ENCODE measurements at regions not wholly inside any gene's neighbourhood (a gene's known extent, or its start where the extent isn't known, plus 50 kb on each side); places are given as distances from the start of the nearest gene placed in this dataset.

GRCh38 chr6:77548190-77548589 lies 84.9 kb upstream of the HTR1B start:
- no TSS peak for BruUV-seq (replicated peaks)
- H3K36me3 ChIP-seq (ENCODE audit: low read depth, low read length), result no peaks in the 10 kb centered on the region
- ATAC-seq (no peak), DNase-seq (no peak)
- no peak overlapping the region for H3K4me3 ChIP-seq (ENCODE audit: low read length)
- no peak overlapping the region for H3K4me2 ChIP-seq (ENCODE audit: low read length)
- no peaks in the 10 kb centered on the region for H3K4me1 ChIP-seq (ENCODE audit: insufficient read depth, low read length)
- H3K27me3 ChIP-seq (ENCODE audit: low read length), result no peaks in the 10 kb centered on the region
- ChIA-PET CTCF (no interaction called here), POLR2A (ENCODE audit: unreplicated experiment) (no interaction called here)
- no peaks in the 10 kb centered on the region for H3K79me2 ChIP-seq (ENCODE audit: low read length)
- no peaks in the 10 kb centered on the region for H3K9me3 ChIP-seq (ENCODE audit: low read length)
- H4K20me1 ChIP-seq (ENCODE audit: low read length), result no peaks in the 10 kb centered on the region
- TF ChIP-seq EZH2 (IDR thresholded peaks at IDR 0.05; ENCODE audit: low read length, unreplicated experiment) (no peak), CTCF (conservative IDR thresholded peaks at IDR 0.05; ENCODE audit: low read depth, low read length) (no peak), EZH2phosphoT487 (IDR thresholded peaks at IDR 0.05; ENCODE audit: borderline replicate concordance, low read length) (no peak)
- no peak overlapping the region for H2AFZ ChIP-seq (ENCODE audit: low read length)
- H3F3A ChIP-seq (ENCODE audit: low read length, unreplicated experiment), result no peaks in the 10 kb centered on the region
- H3K9me2 ChIP-seq (replicated peaks; ENCODE audit: low read length), result no peaks in the 10 kb centered on the region
- intact Hi-C loops (cut with micrococcal nuclease), result no loop called here
- no peak overlapping the region for H3K27ac ChIP-seq (ENCODE audit: low read length)
- H3K9ac ChIP-seq (ENCODE audit: low read length), result no peak overlapping the region

- TF ChIP-seq CTCF (conservative IDR thresholded peaks at IDR 0.05; ENCODE audit: low read depth, low read length) (no peak), EZH2phosphoT487 (IDR thresholded peaks at IDR 0.05; ENCODE audit: borderline replicate concordance, low read length) (no peak), EZH2 (IDR thresholded peaks at IDR 0.05; ENCODE audit: low read length, unreplicated experiment) (no peak)
- Histone ChIP-seq H2AFZ (ENCODE audit: low read length) (no peak overlapping the region), H3K36me3 (ENCODE audit: low read depth, low read length) (no peaks in the 10 kb centered on the region), H3F3A (ENCODE audit: low read length, unreplicated experiment) (no peaks in the 10 kb centered on the region), H3K9me2 (replicated peaks; ENCODE audit: low read length) (no peaks in the 10 kb centered on the region), H3K4me1 (ENCODE audit: insufficient read depth, low read length) (no peaks in the 10 kb centered on the region), H3K4me2 (ENCODE audit: low read length) (no peak overlapping the region), H3K79me2 (ENCODE audit: low read length) (no peaks in the 10 kb centered on the region), H3K27ac (ENCODE audit: low read length) (no peak overlapping the region), H3K9me3 (ENCODE audit: low read length) (no peaks in the 10 kb centered on the region), H3K27me3 (ENCODE audit: low read length) (no peaks in the 10 kb centered on the region), H4K20me1 (ENCODE audit: low read length) (no peaks in the 10 kb centered on the region), H3K4me3 (ENCODE audit: low read length) (no peak overlapping the region), H3K9ac (ENCODE audit: low read length) (no peak overlapping the region)
- BruUV-seq (replicated peaks), result no TSS peak
- ChIA-PET CTCF (no interaction called here), POLR2A (ENCODE audit: unreplicated experiment) (no interaction called here)
- intact Hi-C loops (cut with micrococcal nuclease), result no loop called here
- DNase-seq (no peak), ATAC-seq (no peak)
Measured at GRCh38 chr6:77548662-77549366, 85.5 kb upstream of the HTR1B start.

GRCh38 chr6:77551135-77551534 lies 87.8 kb upstream of the HTR1B start:
- ChIA-PET POLR2A (ENCODE audit: unreplicated experiment) (no interaction called here), CTCF (no interaction called here)
- H3K36me3 ChIP-seq (ENCODE audit: low read depth, low read length), result no peaks in the 10 kb centered on the region
- no peak overlapping the region for H3K9ac ChIP-seq (ENCODE audit: low read length)
- no TSS peak for BruUV-seq (replicated peaks)
- H3K9me3 ChIP-seq (ENCODE audit: low read length), result no peaks in the 10 kb centered on the region
- H3K27me3 ChIP-seq (ENCODE audit: low read length), result no peaks in the 10 kb centered on the region
- no peaks in the 10 kb centered on the region for H3K79me2 ChIP-seq (ENCODE audit: low read length)
- DNase-seq, result no peak
- H2AFZ ChIP-seq (ENCODE audit: low read length), result no peak overlapping the region
- H3K4me2 ChIP-seq (ENCODE audit: low read length), result no peak overlapping the region
- H3F3A ChIP-seq (ENCODE audit: low read length, unreplicated experiment), result no peaks in the 10 kb centered on the region
- H4K20me1 ChIP-seq (ENCODE audit: low read length), result no peaks in the 10 kb centered on the region
- H3K4me3 ChIP-seq (ENCODE audit: low read length), result no peak overlapping the region
- no peaks in the 10 kb centered on the region for H3K4me1 ChIP-seq (ENCODE audit: insufficient read depth, low read length)
- H3K9me2 ChIP-seq (replicated peaks; ENCODE audit: low read length), result no peaks in the 10 kb centered on the region
- intact Hi-C loops (cut with micrococcal nuclease), result no loop called here
- TF ChIP-seq CTCF (conservative IDR thresholded peaks at IDR 0.05; ENCODE audit: low read depth, low read length) (no peak), EZH2 (IDR thresholded peaks at IDR 0.05; ENCODE audit: low read length, unreplicated experiment) (no peak), EZH2phosphoT487 (IDR thresholded peaks at IDR 0.05; ENCODE audit: borderline replicate concordance, low read length) (no peak)
- H3K27ac ChIP-seq (ENCODE audit: low read length), result no peak overlapping the region
- ATAC-seq, result no peak

Measured in PC-3 (cell line).